Stimulated activated CD8-positive, alpha-beta memory T cell treated with anti-CD3 and anti-CD28 coated beads, Interleukin-7, amount 100 ng/mL, for 48 hours (primary cell): ENCODE measurements at regions not wholly inside any gene's neighbourhood (a gene's known extent, or its start where the extent isn't known, plus 50 kb on each side); places are given as distances from the start of the nearest gene placed in this dataset.

Source experiments
- DNase-seq, 2 donors: peaks; one replicate each; pipeline ENCODE4 v3.0.0-alpha.2; 2020; ENCODE audit warnings: low read depth in 1 of 2; ENCODE audit errors: extremely low read depth in 1 of 2

- no peak for DNase-seq
Observed at GRCh38 chr13:73286177-73286576, 227.4 kb downstream of the KLF5 start.

- DNase-seq: no peak
Observed at GRCh38 chr13:73284081-73284874, 225.5 kb downstream of the KLF5 start.

- no peak for DNase-seq
Observed at GRCh38 chr13:73283636-73284035, 224.8 kb downstream of the KLF5 start.

- DNase-seq: no peak
Observed at GRCh38 chr13:73281746-73282145, 222.9 kb downstream of the KLF5 start.

GRCh38 chr13:73278186-73278585 lies 219.4 kb downstream of the KLF5 start:
- no peak for DNase-seq

GRCh38 chr13:73275163-73275562 lies 216.4 kb downstream of the KLF5 start:
- no peak for DNase-seq

- no peak for DNase-seq
Observed at GRCh38 chr13:73274147-73274546, 215.3 kb downstream of the KLF5 start.

GRCh38 chr13:73273745-73274144 lies 214.9 kb downstream of the KLF5 start:
- no peak for DNase-seq

- no peak for DNase-seq
Observed at GRCh38 chr13:73273276-73273675, 214.5 kb downstream of the KLF5 start.

GRCh38 chr13:73272831-73273230 lies 214.0 kb downstream of the KLF5 start:
- no peak for DNase-seq

- DNase-seq: no peak
Observed at GRCh38 chr13:73268306-73268705, 209.5 kb downstream of the KLF5 start.

GRCh38 chr13:73266640-73267180 lies 207.9 kb downstream of the KLF5 start:
- no peak for DNase-seq

- DNase-seq: no peak
Observed at GRCh38 chr13:73262862-73263627, 204.2 kb downstream of the KLF5 start.

- no peak for DNase-seq
Observed at GRCh38 chr13:73261739-73262216, 203.0 kb downstream of the KLF5 start.

GRCh38 chr13:73259061-73260017 lies 200.5 kb downstream of the KLF5 start:
- no peak for DNase-seq

- no peak for DNase-seq
Observed at GRCh38 chr13:73258406-73258805, 199.6 kb downstream of the KLF5 start.

- DNase-seq: no peak
Observed at GRCh38 chr13:73254827-73255226, 196.0 kb downstream of the KLF5 start.

GRCh38 chr13:73251626-73252265 lies 192.9 kb downstream of the KLF5 start:
- no peak for DNase-seq

GRCh38 chr13:73250061-73250460 lies 191.3 kb downstream of the KLF5 start:
- no peak for DNase-seq
